ENCODE measurements at regions not wholly inside any gene's neighbourhood (a gene's known extent, or its start where the extent isn't known, plus 50 kb on each side); places are given as distances from the start of the nearest gene placed in this dataset.

- no peak for TF ChIP-seq CTCF (IDR thresholded peaks at IDR 0.05; ENCODE audit: low read depth, low read length)
- TF ChIP-seq EZH2phosphoT487 (IDR thresholded peaks at IDR 0.05; ENCODE audit: low read depth) = no peak
Observed at GRCh38 chr12:29888777-29889176, 105.0 kb upstream of the TMTC1 start.

Measured in OCI-LY3 (cell line).